IMR-90 (cell line): ENCODE measurements at regions not wholly inside any gene's neighbourhood (a gene's known extent, or its start where the extent isn't known, plus 50 kb on each side); places are given as distances from the start of the nearest gene placed in this dataset.

Experiments used
- ATAC-seq: fragments of 200-7000 bp; cut with Tn5 transposase; 2 replicates; pipeline ENCODE4 v1.9.1; 2020; ENCODE audit warnings: low read depth, mild to moderate bottlenecking, moderate library complexity
- BruUV-seq: library from RNA; stranded (reverse); fragments of 400-500 nt; replicated peaks from 2 replicates; lab custom pipeline; 2021; lab: Mats Ljungman, UMichigan
- CTCF ChIA-PET: fragments of 300-600 bp; formaldehyde crosslinking; extraction: SDS; loops from one replicate; lab custom pipeline; 2021; ENCODE audit warnings: antibody characterized with exemption; lab: Yijun Ruan, JAX
- POLR2A ChIA-PET: fragments of 300-600 bp; sonication (Branson Sonifier 250); formaldehyde crosslinking; loops from one replicate; lab custom pipeline; 2022; ENCODE audit warnings: antibody characterized with exemption; ENCODE audit not compliant: unreplicated experiment; lab: Charles Lee
- DNase-seq: peaks from one replicate; pipeline ENCODE4 v3.0.0; 2013
- H2AFZ ChIP-seq: replicated peaks from 2 replicates; pipeline ENCODE3; 2013; ENCODE audit warnings: low read length, mild to moderate bottlenecking; ENCODE audit not compliant: poor library complexity
- H2AK5ac ChIP-seq: 2 replicates; pipeline ENCODE4 v1.6.1; 2013; ENCODE audit warnings: low read depth, low read length, inconsistent platforms
- H2AK9ac ChIP-seq: replicated peaks from 2 replicates; pipeline ENCODE3; 2013; ENCODE audit warnings: mild to moderate bottlenecking, low read depth, low read length, moderate library complexity; ENCODE audit not compliant: poor library complexity
- H2BK120ac ChIP-seq: 2 replicates; pipeline ENCODE4 v1.6.1; 2013; ENCODE audit warnings: low read depth, low read length, inconsistent platforms
- H2BK15ac ChIP-seq: 3 replicates; pipeline ENCODE4 v1.6.1; 2013; ENCODE audit warnings: low read depth, low read length, inconsistent platforms
- H2BK20ac ChIP-seq: 2 replicates; pipeline ENCODE4 v1.6.1; 2013; ENCODE audit warnings: low read depth, mild to moderate bottlenecking, inconsistent platforms, low read length, moderate library complexity
- H2BK5ac ChIP-seq: 2 replicates; pipeline ENCODE4 v1.6.1; 2013; ENCODE audit warnings: mild to moderate bottlenecking, low read depth, low read length, inconsistent platforms; ENCODE audit not compliant: poor library complexity, severe bottlenecking
- H3K14ac ChIP-seq: replicated peaks from 2 replicates; pipeline ENCODE4 v1.6.1; 2013; ENCODE audit warnings: low read depth, low read length, inconsistent platforms
- H3K18ac ChIP-seq: 2 replicates; pipeline ENCODE4 v1.6.1; 2013; ENCODE audit warnings: low read depth, low read length, control low read depth
- H3K23ac ChIP-seq: 2 replicates; pipeline ENCODE4 v1.6.1; 2013; ENCODE audit warnings: low read depth, low read length, inconsistent platforms
- H3K27ac ChIP-seq: 2 replicates; pipeline ENCODE4 v1.5.1; 2013; ENCODE audit warnings: mild to moderate bottlenecking, control low read depth, low read length; ENCODE audit not compliant: insufficient read depth
- H3K27me3 ChIP-seq: 2 replicates; pipeline ENCODE4 v1.6.1; 2013; ENCODE audit warnings: low read length; ENCODE audit not compliant: control insufficient read depth, insufficient read depth
- H3K36me3 ChIP-seq: 2 replicates; pipeline ENCODE4 v1.6.1; 2013; ENCODE audit warnings: low read length, mixed read lengths; ENCODE audit not compliant: control insufficient read depth, insufficient read depth
- H3K4ac ChIP-seq: 2 replicates; pipeline ENCODE4 v1.6.1; 2013; ENCODE audit warnings: low read depth, low read length, inconsistent platforms
- H3K4me1 ChIP-seq: 2 replicates; pipeline ENCODE4 v1.6.1; 2013; ENCODE audit warnings: low read length, mixed read lengths; ENCODE audit not compliant: control insufficient read depth, insufficient read depth
- H3K4me2 ChIP-seq: 2 replicates; pipeline ENCODE4 v1.6.1; 2013; ENCODE audit warnings: low read depth, mild to moderate bottlenecking, control low read depth, low read length, moderate library complexity
- H3K4me3 ChIP-seq: 2 replicates; pipeline ENCODE4 v1.5.1; 2013; ENCODE audit warnings: low read depth, mild to moderate bottlenecking, control low read depth, low read length, moderate library complexity; ENCODE audit not compliant: insufficient read depth
- H3K56ac ChIP-seq: 2 replicates; pipeline ENCODE4 v1.6.1; 2013; ENCODE audit warnings: low read length, inconsistent platforms; ENCODE audit not compliant: insufficient read depth; ENCODE audit errors: extremely low read depth
- H3K79me1 ChIP-seq, 2 experiments: 2 replicates each; pipeline ENCODE4 v1.6.1; 2013; ENCODE audit warnings: low read length in 2 of 2, inconsistent platforms in 1 of 2, low read depth in 1 of 2
- H3K9ac ChIP-seq: 2 replicates; pipeline ENCODE4 v1.6.1; 2013; ENCODE audit warnings: low read depth, low read length, control low read depth
- H3K9me1 ChIP-seq: 2 replicates; pipeline ENCODE4 v1.6.1; 2013; ENCODE audit warnings: low read length, inconsistent platforms; ENCODE audit not compliant: insufficient read depth
- H3K9me3 ChIP-seq: 2 replicates; pipeline ENCODE4 v1.6.1; 2013; ENCODE audit warnings: low read length; ENCODE audit not compliant: control insufficient read depth, insufficient read depth
- H4K20me1 ChIP-seq: 2 replicates; pipeline ENCODE4 v1.6.1; 2013; ENCODE audit warnings: low read length, inconsistent platforms; ENCODE audit not compliant: insufficient read depth
- H4K5ac ChIP-seq: 2 replicates; pipeline ENCODE4 v1.6.1; 2013; ENCODE audit warnings: mild to moderate bottlenecking, low read depth, low read length, control low read depth
- H4K8ac ChIP-seq, 2 experiments: 2 replicates each; pipeline ENCODE4 v1.6.1; 2013; ENCODE audit warnings: low read depth in 2 of 2, low read length in 2 of 2, control low read depth in 1 of 2, inconsistent platforms in 1 of 2
- H4K91ac ChIP-seq: 2 replicates; pipeline ENCODE4 v1.6.1; 2013; ENCODE audit warnings: low read depth, low read length, inconsistent platforms; ENCODE audit not compliant: insufficient read depth
- MXI1 ChIP-seq: IDR thresholded peaks from 2 replicates; pipeline ENCODE4 v1.6.1; 2012; ENCODE audit warnings: low read depth, mild to moderate bottlenecking, low read length, moderate library complexity, borderline replicate concordance
- NFE2L2 ChIP-seq: fragments of 150-350 bp; IDR thresholded peaks from 2 replicates; pipeline ENCODE4 v1.6.1; 2016; ENCODE audit warnings: low read depth, mild to moderate bottlenecking, low read length
- RAD21 ChIP-seq: IDR thresholded peaks from 2 replicates; pipeline ENCODE4 v1.6.1; 2012; ENCODE audit warnings: low read length, improper control_type of control experiment
- SMC3 ChIP-seq: fragments of 150-350 bp; IDR thresholded peaks from 2 replicates; pipeline ENCODE4 v1.6.1; 2016; ENCODE audit warnings: low read depth, mild to moderate bottlenecking, antibody characterized with exemption, low read length, moderate library complexity
- WGBS, 2 experiments: methylation state at CpG; one replicate each; pipeline versions ENCODE4 v1.1.5 to v1.1.7; 2013; ENCODE audit warnings: missing lambda C conversion rate in 2 of 2; ENCODE audit not compliant: insufficient read length in 1 of 2; ENCODE audit errors: extremely low coverage in 2 of 2; 5-methylcytosine and 5-hydroxymethylcytosine counted together
- dilution Hi-C: fragments of 300-500 bp; cut with HindIII; formaldehyde crosslinking; loops from one replicate; pipeline ENCODE4 v1.14.3; 2018; ENCODE audit warnings: low sequenced_read_pairs; ENCODE audit not compliant: unreplicated experiment
- in situ Hi-C: fragments of 300-500 bp; cut with MboI; formaldehyde crosslinking; loops from 3 replicates; pipeline ENCODE4 v1.14.3; 2019; ENCODE audit warnings: low sequenced_read_pairs, inconsistent platforms, mixed read lengths
- intact Hi-C: fragments of 100-400 bp; cut with micrococcal nuclease; formaldehyde crosslinking; loops from 2 replicates; pipeline ENCODE4 v1.10.0; 2022

GRCh38 chr2:104023765-104024164, 830.1 kb upstream of the POU3F3 start:
- ATAC-seq (no peak), DNase-seq (no peak)
- dilution Hi-C loops (no loop called here), intact Hi-C loops (no loop called here), in situ Hi-C loops (no loop called here)
- H3K27ac ChIP-seq, result no peak overlapping the region
- H3K4me3 ChIP-seq, result no peak overlapping the region
- no peak overlapping the region for H3K23ac ChIP-seq
- no peak overlapping the region for H4K8ac ChIP-seq
- TF ChIP-seq NFE2L2, result no peak
- TF ChIP-seq MXI1, result no peak
- TF ChIP-seq SMC3, result no peak
- no peak for TF ChIP-seq RAD21
- no peak overlapping the region for H2BK120ac ChIP-seq
- H3K18ac ChIP-seq, result no peak overlapping the region
- no peak overlapping the region for H3K4me2 ChIP-seq
- H2AK5ac ChIP-seq, result no peak overlapping the region
- H3K9me3 ChIP-seq, result peaks cover 14% of the 10 kb centered on the region; the same call in 1 of the 2 replicates
- H3K9me1 ChIP-seq, result no peaks in the 10 kb centered on the region
- no peak overlapping the region for H2BK20ac ChIP-seq
- no peak overlapping the region for H3K14ac ChIP-seq
- BruUV-seq, result no TSS peak
- WGBS, 2 experiments, result no CpG with 5 or more reads among the region's 8 CpGs
- no peaks in the 10 kb centered on the region for H3K79me1 ChIP-seq
- H4K91ac ChIP-seq, result no peak overlapping the region
- no peak overlapping the region for H3K4ac ChIP-seq
- no peaks in the 10 kb centered on the region for H3K36me3 ChIP-seq
- no peak overlapping the region for H4K5ac ChIP-seq
- H3K4me1 ChIP-seq, result no peaks in the 10 kb centered on the region
- POLR2A ChIA-PET, result no interaction called here
- H4K20me1 ChIP-seq, result no peaks in the 10 kb centered on the region
- H2AK9ac ChIP-seq, result no peak overlapping the region
- no peaks in the 10 kb centered on the region for H3K27me3 ChIP-seq
- no peak overlapping the region for H2AFZ ChIP-seq
- no peak overlapping the region for H3K9ac ChIP-seq
- CTCF ChIA-PET, result interaction anchor here (0.8 kb wide), 1 partner anchor 23 kb away, joined by 3 read pairs; no protein-coding TSS in a partner anchor
- H2BK15ac ChIP-seq, result no peak overlapping the region
- H2BK5ac ChIP-seq, result no peak overlapping the region
- no peak overlapping the region for H3K56ac ChIP-seq
